ENCODE measurements at regions not wholly inside any gene's neighbourhood (a gene's known extent, or its start where the extent isn't known, plus 50 kb on each side); places are given as distances from the start of the nearest gene placed in this dataset.

GRCh38 chr10:10292501-10292900 lies 725.2 kb upstream of the CELF2 start:
- POLR2A ChIA-PET: no interaction called here
- Histone ChIP-seq H3K27me3 (ENCODE audit: control insufficient read depth, insufficient read depth, low read length) (no peaks in the 10 kb centered on the region), H3K9me3 (ENCODE audit: control insufficient read depth, insufficient read depth, low read length) (peaks cover 7% of the 10 kb centered on the region; the same call in 1 of the 2 replicates), H3K4me3 (ENCODE audit: low read depth, low read length) (no peak overlapping the region), H3K27ac (ENCODE audit: low read depth, low read length) (no peak overlapping the region)
- DNase-seq (ENCODE audit: low read depth, low spot score): no peak
- no peak for TF ChIP-seq CTCF (IDR thresholded peaks at IDR 0.05; ENCODE audit: low read depth, low read length)
- CTCF ChIA-PET: interaction anchor here (1.5 kb wide), 1 partner anchor 950 kb away, joined by 3 read pairs; no protein-coding TSS in a partner anchor

GRCh38 chr10:10293041-10293440 lies 724.6 kb upstream of the CELF2 start:
- H3K27me3 ChIP-seq (ENCODE audit: control insufficient read depth, insufficient read depth, low read length): no peaks in the 10 kb centered on the region
- ChIA-PET CTCF (interaction anchor here (1.5 kb wide), 1 partner anchor 950 kb away, joined by 3 read pairs; no protein-coding TSS in a partner anchor), POLR2A (no interaction called here)
- DNase-seq (ENCODE audit: low read depth, low spot score): no peak
- H3K9me3 ChIP-seq (ENCODE audit: control insufficient read depth, insufficient read depth, low read length): peaks cover 7% of the 10 kb centered on the region; the same call in 1 of the 2 replicates
- H3K27ac ChIP-seq (ENCODE audit: low read depth, low read length): no peak overlapping the region
- TF ChIP-seq CTCF (IDR thresholded peaks at IDR 0.05; ENCODE audit: low read depth, low read length): no peak
- H3K4me3 ChIP-seq (ENCODE audit: low read depth, low read length): no peak overlapping the region

- TF ChIP-seq CTCF (IDR thresholded peaks at IDR 0.05; ENCODE audit: low read depth, low read length): no peak
- no peak overlapping the region for H3K4me3 ChIP-seq (ENCODE audit: low read depth, low read length)
- H3K27ac ChIP-seq (ENCODE audit: low read depth, low read length): no peak overlapping the region
- H3K27me3 ChIP-seq (ENCODE audit: control insufficient read depth, insufficient read depth, low read length): no peaks in the 10 kb centered on the region
- peaks cover 7% of the 10 kb centered on the region; the same call in 1 of the 2 replicates for H3K9me3 ChIP-seq (ENCODE audit: control insufficient read depth, insufficient read depth, low read length)
- ChIA-PET CTCF (no interaction called here), POLR2A (no interaction called here)
- no peak for DNase-seq (ENCODE audit: low read depth, low spot score)
Observed at GRCh38 chr10:10293481-10293951, 724.2 kb upstream of the CELF2 start.

GRCh38 chr10:10294184-10294880 lies 723.3 kb upstream of the CELF2 start:
- H3K27me3 ChIP-seq (ENCODE audit: control insufficient read depth, insufficient read depth, low read length): no peaks in the 10 kb centered on the region
- no peak for DNase-seq (ENCODE audit: low read depth, low spot score)
- CTCF ChIA-PET: no interaction called here
- H3K27ac ChIP-seq (ENCODE audit: low read depth, low read length): no peak overlapping the region
- peaks cover 7% of the 10 kb centered on the region; the same call in 1 of the 2 replicates for H3K9me3 ChIP-seq (ENCODE audit: control insufficient read depth, insufficient read depth, low read length)
- H3K4me3 ChIP-seq (ENCODE audit: low read depth, low read length): no peak overlapping the region
- TF ChIP-seq CTCF (IDR thresholded peaks at IDR 0.05; ENCODE audit: low read depth, low read length): no peak
- POLR2A ChIA-PET: no interaction called here

GRCh38 chr10:10294881-10295529 lies 722.7 kb upstream of the CELF2 start:
- H3K27me3 ChIP-seq (ENCODE audit: control insufficient read depth, insufficient read depth, low read length): no peaks in the 10 kb centered on the region
- ChIA-PET CTCF (no interaction called here), POLR2A (no interaction called here)
- no peak overlapping the region for H3K4me3 ChIP-seq (ENCODE audit: low read depth, low read length)
- H3K27ac ChIP-seq (ENCODE audit: low read depth, low read length): no peak overlapping the region
- no peak for DNase-seq (ENCODE audit: low read depth, low spot score)
- TF ChIP-seq CTCF (IDR thresholded peaks at IDR 0.05; ENCODE audit: low read depth, low read length): no peak
- peaks cover 7% of the 10 kb centered on the region; the same call in 1 of the 2 replicates for H3K9me3 ChIP-seq (ENCODE audit: control insufficient read depth, insufficient read depth, low read length)

All from AG04450 (cell line).